NCI-H2196 (cell line): ENCODE measurements at regions not wholly inside any gene's neighbourhood (a gene's known extent, or its start where the extent isn't known, plus 50 kb on each side); places are given as distances from the start of the nearest gene placed in this dataset.

Source experiments
- DNase-seq: peaks from one replicate; lab custom pipeline; 2025; ENCODE audit not compliant: unreplicated experiment; lab: John Stamatoyannopoulos, UW

GRCh38 chr7:81533426-81533825, 236.4 kb downstream of the HGF start:
- DNase-seq, result no peak

GRCh38 chr7:81529785-81530184, 240.1 kb downstream of the HGF start:
- no peak for DNase-seq

GRCh38 chr7:81527651-81528050, 242.2 kb downstream of the HGF start:
- no peak for DNase-seq

GRCh38 chr7:81526971-81527370, 242.9 kb downstream of the HGF start:
- DNase-seq, result no peak

GRCh38 chr7:81525841-81526240, 244.0 kb downstream of the HGF start:
- DNase-seq, result no peak

GRCh38 chr7:81519886-81520285, 250.0 kb downstream of the HGF start:
- no peak for DNase-seq

GRCh38 chr7:81516898-81517297, 252.9 kb downstream of the HGF start:
- DNase-seq, result no peak

- DNase-seq, result no peak
These were observed 254.8 kb downstream of the HGF start for GRCh38 chr7:81515009-81515408.

- DNase-seq, result no peak
These were observed 255.3 kb downstream of the HGF start for GRCh38 chr7:81514546-81514945.

- DNase-seq, result no peak
These were observed 259.7 kb downstream of the HGF start for GRCh38 chr7:81510122-81510521.

GRCh38 chr7:81507221-81507620, 262.6 kb downstream of the HGF start:
- DNase-seq, result no peak

GRCh38 chr7:81506609-81507008, 263.2 kb downstream of the HGF start:
- no peak for DNase-seq

- no peak for DNase-seq
These were observed 266.1 kb downstream of the HGF start for GRCh38 chr7:81503771-81504170.

GRCh38 chr7:81503336-81503735, 266.5 kb downstream of the HGF start:
- DNase-seq, result no peak

- no peak for DNase-seq
These were observed 268.6 kb downstream of the HGF start for GRCh38 chr7:81501220-81501619.

- DNase-seq, result no peak
These were observed 269.2 kb downstream of the HGF start for GRCh38 chr7:81500631-81501030.

- peak; percentile 77 for DNase-seq
These were observed 270.4 kb downstream of the HGF start for GRCh38 chr7:81499262-81500116.

- DNase-seq, result no peak
These were observed 271.7 kb downstream of the HGF start for GRCh38 chr7:81498176-81498575.

GRCh38 chr7:81492910-81493309, 276.9 kb downstream of the HGF start:
- DNase-seq, result no peak

GRCh38 chr7:81492240-81492639, 277.6 kb downstream of the HGF start:
- no peak for DNase-seq

GRCh38 chr7:81491573-81491972, 278.3 kb downstream of the HGF start:
- DNase-seq, result no peak

GRCh38 chr7:81488210-81488609, 281.6 kb downstream of the HGF start:
- DNase-seq, result no peak

- DNase-seq, result no peak
These were observed 282.3 kb downstream of the HGF start for GRCh38 chr7:81487516-81487915.
